Lower leg skin (tissue), 4 donors: ENCODE measurements at regions not wholly inside any gene's neighbourhood (a gene's known extent, or its start where the extent isn't known, plus 50 kb on each side); places are given as distances from the start of the nearest gene placed in this dataset.

ENCODE experiments used
- DNase-seq, 2 donors: peaks; one replicate each; pipeline ENCODE4 v3.0.0-alpha.2; 2019; ENCODE audit warnings: low spot score in 2 of 2
- H3K4me3 ChIP-seq: fragments of 200-600 bp; sonication (generic); 2 replicates; pipeline ENCODE4 v1.5.1; 2017; ENCODE audit warnings: mild to moderate bottlenecking, low read depth; ENCODE audit not compliant: poor library complexity, severe bottlenecking
- CTCF ChIP-seq, 3 donors: fragments of 450-650 bp; IDR thresholded peaks; one replicate each; pipeline ENCODE4 v1.5.1; 2016; ENCODE audit warnings: antibody characterized with exemption in 3 of 3, mild to moderate bottlenecking in 3 of 3, moderate library complexity in 2 of 3
- POLR2A ChIP-seq, 2 donors: fragments of 450-650 bp; IDR thresholded peaks; one replicate each; pipeline ENCODE4 v1.6.1; 2016 to 2017; ENCODE audit warnings: antibody characterized with exemption in 2 of 2, mild to moderate bottlenecking in 1 of 2, moderate library complexity in 1 of 2
- WGBS, 2 donors: methylation state at CpG; one replicate each; pipeline ENCODE4 v1.1.5; 2018; 5-methylcytosine and 5-hydroxymethylcytosine counted together
- intact Hi-C: fragments of 100-400 bp; cut with DNase I; formaldehyde crosslinking; loops from one replicate; pipeline ENCODE4 v1.15.0; 2023; ENCODE audit warnings: low total_unique reads

DNA sequence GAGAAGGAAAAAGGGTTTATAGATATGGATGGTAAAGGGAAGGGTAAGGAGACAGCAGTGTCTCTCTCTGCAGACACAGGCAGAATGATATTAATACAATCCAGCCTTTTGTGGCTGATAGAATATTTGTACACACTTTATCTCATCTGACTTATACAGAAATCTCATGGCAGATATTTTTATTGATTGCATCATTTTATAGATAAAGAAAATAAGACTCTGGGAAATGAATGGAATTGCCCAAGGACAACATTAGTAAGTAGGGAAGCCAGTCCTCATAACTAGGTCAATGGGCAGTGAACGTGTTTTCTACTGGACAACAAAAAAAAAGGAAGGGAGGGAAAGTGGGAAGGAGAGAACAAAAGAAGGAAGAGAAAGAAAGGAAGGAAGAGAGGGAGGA lies 236.4 kb upstream of the EPHA4 start:
- TF ChIP-seq CTCF (IDR thresholded peaks at IDR 0.05) (no peak), POLR2A (IDR thresholded peaks at IDR 0.05) (no peak)
- no peak for DNase-seq
- no peak overlapping the region for H3K4me3 ChIP-seq
- intact Hi-C loops: no loop called here
- WGBS, 2 donors: 56 to 58% methylated on average over 1 of the region's 1 CpG

DNA sequence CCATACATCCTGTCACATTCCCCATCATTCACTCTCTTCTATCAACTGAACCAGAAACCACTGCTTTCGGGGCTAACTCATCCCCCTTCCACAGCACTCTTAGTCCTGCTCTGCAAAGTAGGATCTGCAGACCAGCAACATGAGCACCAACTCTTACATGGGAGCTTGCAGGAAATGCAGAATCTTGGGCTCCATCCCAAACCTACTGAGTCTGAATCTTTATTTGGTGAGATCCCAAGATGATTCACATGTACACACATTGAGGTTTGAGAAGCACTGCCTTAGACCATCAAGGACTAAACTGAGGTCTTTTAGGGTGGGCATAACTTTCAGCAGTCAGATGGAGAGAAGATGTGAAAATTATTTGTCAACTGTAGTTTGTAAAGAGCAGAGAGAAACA lies 235.6 kb upstream of the EPHA4 start:
- no peak for TF ChIP-seq CTCF (IDR thresholded peaks at IDR 0.05)
- TF ChIP-seq POLR2A (IDR thresholded peaks at IDR 0.05): no peak
- intact Hi-C loops: no loop called here

GRCh38 chr2:221802089-221802488 lies 230.0 kb upstream of the EPHA4 start:
- H3K4me3 ChIP-seq: no peak overlapping the region
- no peak for TF ChIP-seq POLR2A (IDR thresholded peaks at IDR 0.05)
- no peak for TF ChIP-seq CTCF (IDR thresholded peaks at IDR 0.05)
- DNase-seq: no peak
- WGBS, 2 donors: 88 to 96% methylated on average over 1 of the region's 1 CpG
- intact Hi-C loops: no loop called here

More for the DNA sequence above, 235.6 kb upstream of the EPHA4 start:
- WGBS, 2 donors: 82 to 90% methylated on average over 1 of the region's 1 CpG
- DNase-seq: no peak
- no peak overlapping the region for H3K4me3 ChIP-seq

DNA sequence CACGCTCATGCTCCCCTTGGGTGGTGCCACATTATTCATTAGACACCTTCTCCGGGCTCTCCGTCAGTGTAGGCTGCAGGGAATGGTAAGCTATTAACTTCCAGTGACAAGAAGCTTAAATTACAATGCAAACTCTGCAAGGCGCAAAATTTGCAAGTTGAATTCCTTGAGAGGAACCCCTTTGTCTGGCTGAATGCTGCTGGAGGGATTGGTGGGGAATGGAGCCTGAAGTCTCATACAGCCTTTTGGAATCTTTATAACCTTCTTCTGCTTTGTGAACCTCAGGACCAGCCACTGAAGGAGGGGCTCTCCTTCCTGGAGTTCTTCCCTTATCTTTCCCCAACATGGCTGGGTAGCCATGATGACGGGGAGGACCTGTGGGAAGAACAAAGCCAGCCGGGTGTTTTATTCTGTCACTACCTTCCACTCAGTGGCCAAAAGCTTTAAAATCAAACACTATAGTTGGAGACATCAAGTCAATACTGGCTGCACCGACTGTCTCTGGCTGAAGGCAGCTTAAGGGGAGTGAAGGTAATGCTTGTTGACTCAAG lies 220.9 kb upstream of the EPHA4 start:
- 61 to 62% methylated on average over 7 of the region's 7 CpGs for WGBS, 2 donors
- no peak overlapping the region for H3K4me3 ChIP-seq
- intact Hi-C loops: no loop called here
- TF ChIP-seq POLR2A (IDR thresholded peaks at IDR 0.05): no peak
- TF ChIP-seq CTCF (IDR thresholded peaks at IDR 0.05): no peak
- DNase-seq: no peak

DNA sequence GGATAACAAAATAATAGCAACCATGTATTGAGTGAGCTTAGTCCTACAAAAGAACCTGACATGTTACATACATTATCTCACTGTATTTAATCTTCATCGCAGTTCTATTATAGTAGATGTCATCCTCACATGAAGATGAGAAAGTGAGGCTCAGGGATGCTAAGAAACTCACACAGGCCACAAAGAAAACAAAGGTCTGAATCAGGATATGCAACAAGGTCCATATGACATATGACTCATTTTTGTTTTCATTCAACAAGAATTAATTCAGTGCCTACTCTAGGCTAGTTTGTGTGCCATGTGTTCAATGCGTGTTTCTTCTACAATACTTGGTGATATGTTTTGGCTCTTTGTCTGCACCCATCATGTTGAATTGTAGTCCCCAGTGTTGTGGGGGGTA lies 219.7 kb upstream of the EPHA4 start:
- intact Hi-C loops: no loop called here
- no peak overlapping the region for H3K4me3 ChIP-seq
- 88 to 89% methylated on average over 2 of the region's 2 CpGs for WGBS, 2 donors
- TF ChIP-seq POLR2A (IDR thresholded peaks at IDR 0.05): no peak
- no peak for TF ChIP-seq CTCF (IDR thresholded peaks at IDR 0.05)
- no peak for DNase-seq

- DNase-seq: no peak
- no peak for TF ChIP-seq POLR2A (IDR thresholded peaks at IDR 0.05)
- no peak for TF ChIP-seq CTCF (IDR thresholded peaks at IDR 0.05)
- H3K4me3 ChIP-seq: no peak overlapping the region
- intact Hi-C loops: no loop called here
- 67 to 75% methylated on average over 4 of the region's 4 CpGs for WGBS, 2 donors
Observed at GRCh38 chr2:221787561-221787960, 215.5 kb upstream of the EPHA4 start.
